HCT116 (cell line): ENCODE measurements at regions not wholly inside any gene's neighbourhood (a gene's known extent, or its start where the extent isn't known, plus 50 kb on each side); places are given as distances from the start of the nearest gene placed in this dataset.

Experiments
- CTCF ChIP-seq, 3 experiments: fragments of 200-600 bp in 1 of 3; sonication (generic) in 1 of 3; IDR thresholded peaks in 2 of 3; conservative IDR thresholded peaks in 1 of 3; 2 replicates each; pipeline ENCODE4 v1.5.1; 2012 to 2017; ENCODE audit warnings: low read depth in 2 of 3, low read length in 2 of 3, antibody characterized with exemption in 1 of 3, borderline replicate concordance in 1 of 3, control low read depth in 1 of 3, mild to moderate bottlenecking in 1 of 3, mixed read lengths in 1 of 3, mixed run types in 1 of 3, moderate library complexity in 1 of 3; ENCODE audit not compliant: insufficient read depth in 1 of 3
- EGR1 ChIP-seq: IDR thresholded peaks from 2 replicates; pipeline ENCODE4 v1.6.1; 2012; ENCODE audit warnings: low read depth
- EZH2phosphoT487 ChIP-seq: fragments of 200-600 bp; IDR thresholded peaks from 2 replicates; pipeline ENCODE4 v1.6.1; 2018; ENCODE audit warnings: antibody characterized with exemption, borderline replicate concordance
- MAX ChIP-seq: IDR thresholded peaks from 2 replicates; pipeline ENCODE4 v1.6.1; 2012
- POLR2A ChIP-seq: IDR thresholded peaks from 2 replicates; pipeline ENCODE4 v1.7.0; 2011; ENCODE audit warnings: borderline replicate concordance; ENCODE audit not compliant: insufficient read depth, insufficient read length; ENCODE audit errors: extremely low read depth
- RAD21 ChIP-seq: IDR thresholded peaks from 2 replicates; pipeline ENCODE4 v1.6.1; 2012; ENCODE audit warnings: low read depth, mild to moderate bottlenecking
- SIN3A ChIP-seq: IDR thresholded peaks from 2 replicates; pipeline ENCODE4 v1.6.1; 2012; ENCODE audit warnings: low read depth
- SP1 ChIP-seq: IDR thresholded peaks from 2 replicates; pipeline ENCODE4 v1.6.1; 2012; ENCODE audit warnings: low read depth

GRCh38 chr3:106542101-106542769 is 673.4 kb upstream of the CBLB start:
- no peak for TF ChIP-seq POLR2A
- no peak for TF ChIP-seq CTCF (IDR thresholded peaks at IDR 0.05 in 2 of 3, conservative IDR thresholded peaks at IDR 0.05 in 1 of 3; ENCODE audit: borderline replicate concordance in 1 of 3, insufficient read depth in 1 of 3, low read depth in 2 of 3, low read length in 2 of 3)
- TF ChIP-seq MAX = no peak
- TF ChIP-seq RAD21 = no peak
- TF ChIP-seq SP1 = no peak
- TF ChIP-seq EZH2phosphoT487 = no peak
- TF ChIP-seq SIN3A = no peak
- no peak for TF ChIP-seq EGR1
